Iris pigment epithelial cell (primary cell): ENCODE measurements at regions not wholly inside any gene's neighbourhood (a gene's known extent, or its start where the extent isn't known, plus 50 kb on each side); places are given as distances from the start of the nearest gene placed in this dataset.
"Not testable (repeated sequence)": the region's sequence is repeated elsewhere in the genome, so short reads cannot be mapped to it uniquely, and the experiment has no call there.

Source experiments
- DNase-seq: peaks from one replicate; pipeline ENCODE4 v3.0.0-alpha.2; 2011; ENCODE audit warnings: low read depth

- no peak for DNase-seq
Measured at GRCh38 chr21:23986214-23986613, 1621.1 kb downstream of the MRPL39 start.

GRCh38 chr21:23982546-23982945, 1624.7 kb downstream of the MRPL39 start:
- DNase-seq, result no peak

GRCh38 chr21:23977971-23978370, 1629.3 kb downstream of the MRPL39 start:
- peak; percentile 8 for DNase-seq

- DNase-seq, result peak; percentile 1
Measured at GRCh38 chr21:23968722-23969647, 1638.3 kb downstream of the MRPL39 start.

- no peak for DNase-seq
Measured at GRCh38 chr21:23968008-23968407, 1639.3 kb downstream of the MRPL39 start.

GRCh38 chr21:23963454-23963853, 1643.8 kb downstream of the MRPL39 start:
- no peak for DNase-seq

GRCh38 chr21:23960769-23961168, 1646.5 kb downstream of the MRPL39 start:
- no peak for DNase-seq

- no peak for DNase-seq
Measured at GRCh38 chr21:23955135-23955843, 1652.0 kb downstream of the MRPL39 start.

- no peak for DNase-seq
Measured at GRCh38 chr21:23952269-23952668, 1655.0 kb downstream of the MRPL39 start.

GRCh38 chr21:23951251-23951650, 1656.0 kb downstream of the MRPL39 start:
- peak; percentile 28 for DNase-seq

GRCh38 chr21:23950344-23950743, 1656.9 kb downstream of the MRPL39 start:
- DNase-seq, result no peak

GRCh38 chr21:23949493-23949892, 1657.8 kb downstream of the MRPL39 start:
- no peak for DNase-seq

- DNase-seq, result no peak
Measured at GRCh38 chr21:23939369-23940065, 1667.8 kb downstream of the MRPL39 start.

GRCh38 chr21:23936991-23937390, 1670.3 kb downstream of the MRPL39 start:
- DNase-seq, result no peak

GRCh38 chr21:23936224-23936623, 1671.1 kb downstream of the MRPL39 start:
- DNase-seq, result peak; percentile 10

GRCh38 chr21:23930565-23930964, 1676.7 kb downstream of the MRPL39 start:
- DNase-seq, result no peak

GRCh38 chr21:23926430-23926829, 1680.9 kb downstream of the MRPL39 start:
- DNase-seq, result not testable (repeated sequence)

GRCh38 chr21:23921670-23922418, 1685.4 kb downstream of the MRPL39 start:
- no peak for DNase-seq

GRCh38 chr21:23900727-23901126, 1706.6 kb downstream of the MRPL39 start:
- DNase-seq, result no peak

GRCh38 chr21:23899561-23899960, 1707.7 kb downstream of the MRPL39 start:
- no peak for DNase-seq

GRCh38 chr21:23890652-23891051, 1716.6 kb downstream of the MRPL39 start:
- DNase-seq, result no peak
